ENCODE measurements at regions not wholly inside any gene's neighbourhood (a gene's known extent, or its start where the extent isn't known, plus 50 kb on each side); places are given as distances from the start of the nearest gene placed in this dataset.

DNA sequence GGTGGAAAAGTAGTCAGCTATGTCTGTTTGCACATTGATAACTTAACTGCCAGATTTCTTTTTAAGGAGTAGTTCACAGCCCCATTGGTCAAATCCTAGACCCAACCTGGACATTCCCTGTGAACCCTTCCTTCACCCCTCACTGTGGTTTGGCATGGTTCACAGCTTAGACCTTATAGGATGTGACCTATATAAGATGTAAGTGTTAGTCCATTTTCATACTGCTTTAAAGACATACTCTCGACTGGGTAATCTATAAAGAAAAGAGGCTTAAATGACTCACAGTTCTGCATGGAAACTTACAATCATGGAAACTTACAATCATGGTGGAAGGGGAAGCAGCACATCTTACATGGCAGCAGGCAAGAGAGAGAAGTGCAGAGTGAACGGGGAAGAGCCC lies 1066.2 kb downstream of the TTLL7 start (continued):
- TF ChIP-seq GABPA (IDR thresholded peaks at IDR 0.05; ENCODE audit: low read depth): no peak
- TF ChIP-seq YBX1 (IDR thresholded peaks at IDR 0.05): no peak
- TF ChIP-seq MTA3 (IDR thresholded peaks at IDR 0.05; ENCODE audit: borderline replicate concordance, low read length): no peak
- no peak for TF ChIP-seq IRF4 (IDR thresholded peaks at IDR 0.05; ENCODE audit: low read depth, low read length)
- TF ChIP-seq POLR2AphosphoS2 (IDR thresholded peaks at IDR 0.05; ENCODE audit: low read depth, low read length): no peak
- no peak for TF ChIP-seq PAX5 (IDR thresholded peaks at IDR 0.05; ENCODE audit: borderline replicate concordance, low read depth, low read length)

DNA sequence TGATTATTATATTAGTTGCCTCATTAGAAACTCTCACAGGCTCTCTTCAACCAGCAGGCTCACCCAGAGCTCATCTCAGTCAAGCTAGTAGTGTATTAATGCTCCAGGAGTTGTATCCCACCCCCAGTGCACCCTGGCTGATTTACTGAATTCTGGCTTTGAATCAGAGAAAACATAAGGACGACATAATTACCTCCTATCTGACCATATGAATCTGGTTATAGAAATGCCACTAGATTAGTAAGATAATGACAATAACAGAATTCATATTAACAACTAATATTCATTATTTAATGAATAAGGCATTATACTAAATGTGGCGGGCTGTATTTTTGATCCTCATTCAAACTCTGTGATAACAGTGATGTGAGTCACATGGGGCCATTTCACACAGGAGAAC lies 1066.7 kb downstream of the TTLL7 start:
- Histone ChIP-seq H3K27ac (ENCODE audit: control insufficient read depth, insufficient read depth) (no peak overlapping the region), H3K4me1 (ENCODE audit: control insufficient read depth, insufficient read depth, low read length) (no peaks in the 10 kb centered on the region), H3K27me3 (replicated peaks in 1 of 2; ENCODE audit: control insufficient read depth in 2 of 2, insufficient read depth in 2 of 2, low read length in 1 of 2) (no peaks in the 10 kb centered on the region), H4K20me1 (ENCODE audit: control insufficient read depth, insufficient read depth) (no peaks in the 10 kb centered on the region), H3K4me2 (ENCODE audit: control insufficient read depth, insufficient read depth) (no peak overlapping the region), H3K79me2 (ENCODE audit: control insufficient read depth, insufficient read depth, low read length) (no peaks in the 10 kb centered on the region), H3K9ac (ENCODE audit: control insufficient read depth, insufficient read depth, low read length) (no peak overlapping the region), H3K4me3 (no peak overlapping the region), H3K36me3 (ENCODE audit: control insufficient read depth in 2 of 2, insufficient read depth in 2 of 2, low read length in 1 of 2) (no peaks in the 10 kb centered on the region), H2AFZ (ENCODE audit: control insufficient read depth, low read depth, low read length) (no peak overlapping the region), H3K9me3 (replicated peaks; ENCODE audit: control insufficient read depth, insufficient read depth, low read length) (no peaks in the 10 kb centered on the region)
- in situ Hi-C loops (cut with MboI) (no loop called here), intact Hi-C loops (cut with micrococcal nuclease; ENCODE audit: unreplicated experiment) (no loop called here)
- ATAC-seq: no peak
- CTCF ChIA-PET: no interaction called here
- POLR2A ChIA-PET: no interaction called here
- DNase-seq (ENCODE audit: low read depth, low spot score): no peak
- TF ChIP-seq SMC3 (IDR thresholded peaks at IDR 0.05; ENCODE audit: borderline replicate concordance, low read length) (no peak), SP1 (IDR thresholded peaks at IDR 0.05; ENCODE audit: low read depth, low read length) (no peak), BRCA1 (IDR thresholded peaks at IDR 0.05; ENCODE audit: low read depth, low read length) (no peak), E4F1 (IDR thresholded peaks at IDR 0.05; ENCODE audit: borderline replicate concordance, partially characterized antibody) (no peak), SREBF2 (IDR thresholded peaks at IDR 0.05; ENCODE audit: low read length) (no peak), ZNF274 (IDR thresholded peaks at IDR 0.05; ENCODE audit: insufficient read depth, insufficient read length) (no peak), RCOR1 (conservative IDR thresholded peaks at IDR 0.05; ENCODE audit: low read depth, low read length) (no peak), SMARCA5 (IDR thresholded peaks at IDR 0.05) (no peak), POLR2AphosphoS2 (IDR thresholded peaks at IDR 0.05; ENCODE audit: low read depth, low read length) (no peak), ZBTB4 (CRISPR knock-in tag; IDR thresholded peaks at IDR 0.05) (no peak)
- no TSS peak for BruUV-seq (replicated peaks)
- SMC1A ChIA-PET (ENCODE audit: uncharacterized antibody, unreplicated experiment): no interaction called here
- no peak for FAIRE-seq
- WGBS (ENCODE audit: insufficient coverage, insufficient replicate concordance, low lambda C conversion rate, missing lambda C conversion rate): 40% methylated on average over 2 of the region's 2 CpGs
- RAD21 ChIA-PET (ENCODE audit: unreplicated experiment): no interaction called here
